ENCODE measurements at regions not wholly inside any gene's neighbourhood (a gene's known extent, or its start where the extent isn't known, plus 50 kb on each side); places are given as distances from the start of the nearest gene placed in this dataset.
"Not testable (repeated sequence)": the region's sequence is repeated elsewhere in the genome, so short reads cannot be mapped to it uniquely, and the experiment has no call there.

- DNase-seq = no peak
- intact Hi-C loops (cut with DNase I) = no loop called here
These were observed 114.5 kb upstream of the FAM9C start for GRCh38 chrX:13158911-13159310.

- intact Hi-C loops (cut with DNase I) = not testable (repeated sequence)
These were observed 111.1 kb upstream of the FAM9C start for GRCh38 chrX:13155550-13155949.

DNA sequence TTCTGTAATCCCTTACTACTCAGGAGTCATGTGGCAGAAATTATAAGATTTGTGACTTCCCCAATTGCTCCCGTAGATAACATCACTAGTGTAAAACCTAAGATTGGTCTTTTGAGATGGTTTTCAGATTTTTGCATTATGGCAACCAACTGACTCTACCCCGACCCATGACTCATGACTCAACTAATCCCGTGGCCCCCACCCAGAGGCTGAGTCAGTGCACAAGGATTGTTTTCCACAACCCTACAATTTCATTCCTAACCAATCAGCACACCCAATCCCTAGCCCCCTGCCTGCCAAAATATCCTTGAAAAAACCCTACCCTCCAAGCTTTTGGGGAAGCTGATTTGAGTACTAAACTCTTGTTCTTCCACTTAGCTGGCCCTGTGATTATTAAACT, 109.4 kb upstream of the FAM9C start:
- DNase-seq = no peak
- intact Hi-C loops (cut with DNase I) = no loop called here

More at GRCh38 chrX:13155550-13155949, 111.1 kb upstream of the FAM9C start:
- DNase-seq = not testable (repeated sequence)

- no peak for DNase-seq
- intact Hi-C loops (cut with DNase I) = no loop called here
These were observed 108.2 kb upstream of the FAM9C start for GRCh38 chrX:13152518-13153185.

DNA sequence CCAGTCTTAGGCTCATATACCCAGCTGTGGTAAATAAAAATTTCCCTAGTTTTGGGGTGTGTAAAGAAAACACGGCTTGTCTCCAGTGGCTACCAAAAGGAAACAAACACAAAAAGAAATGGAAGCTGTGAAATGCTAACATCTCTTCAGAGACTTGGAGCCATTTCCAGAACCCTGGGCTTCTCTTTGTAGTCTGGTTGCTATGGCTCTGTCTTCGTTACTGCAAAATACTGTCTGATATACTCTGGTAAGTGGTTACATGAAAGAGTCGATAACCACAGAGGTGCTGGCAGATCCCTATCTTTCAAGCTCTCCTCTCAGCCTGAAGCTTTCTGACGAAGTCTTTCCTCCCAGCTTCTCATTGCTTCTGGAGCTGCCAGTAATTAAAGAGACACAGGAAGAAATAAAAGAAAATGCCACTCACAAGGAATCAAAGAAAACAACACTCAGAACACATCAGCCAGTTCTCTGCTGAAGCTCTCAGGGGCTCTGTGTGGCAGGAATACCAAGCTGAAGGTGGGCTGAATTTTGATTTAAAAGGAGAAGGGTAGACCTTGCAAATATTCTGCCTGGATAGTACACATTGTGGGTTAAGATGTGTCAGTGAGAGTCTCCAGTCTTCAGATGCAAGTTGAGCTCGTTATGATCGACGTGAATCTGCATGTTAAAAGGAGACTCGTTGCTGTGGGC, 107.6 kb upstream of the FAM9C start:
- intact Hi-C loops (cut with DNase I) = no loop called here
- DNase-seq = no peak

GRCh38 chrX:13149702-13150350, 105.4 kb upstream of the FAM9C start:
- intact Hi-C loops (cut with DNase I) = no loop called here
- DNase-seq = no peak

DNA sequence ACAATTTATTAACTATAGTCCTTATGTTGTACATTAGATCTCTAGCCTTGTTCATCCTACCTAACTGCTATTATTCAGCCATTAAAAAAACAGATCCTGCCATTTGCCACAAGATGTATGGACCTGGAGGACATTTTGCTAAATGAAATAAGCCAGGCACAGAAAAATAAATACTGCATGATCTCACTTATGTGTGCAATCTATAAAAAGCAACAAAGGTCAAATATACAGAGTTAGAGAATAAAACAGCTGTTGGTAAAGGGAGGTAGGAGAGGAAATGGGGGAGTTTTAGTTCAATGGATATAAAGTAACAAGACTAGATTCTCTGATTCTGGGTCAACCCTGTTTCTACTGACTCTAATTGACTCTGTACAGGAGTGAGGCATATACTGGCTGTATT, 103.3 kb upstream of the FAM9C start:
- DNase-seq = no peak
- intact Hi-C loops (cut with DNase I) = no loop called here

DNA sequence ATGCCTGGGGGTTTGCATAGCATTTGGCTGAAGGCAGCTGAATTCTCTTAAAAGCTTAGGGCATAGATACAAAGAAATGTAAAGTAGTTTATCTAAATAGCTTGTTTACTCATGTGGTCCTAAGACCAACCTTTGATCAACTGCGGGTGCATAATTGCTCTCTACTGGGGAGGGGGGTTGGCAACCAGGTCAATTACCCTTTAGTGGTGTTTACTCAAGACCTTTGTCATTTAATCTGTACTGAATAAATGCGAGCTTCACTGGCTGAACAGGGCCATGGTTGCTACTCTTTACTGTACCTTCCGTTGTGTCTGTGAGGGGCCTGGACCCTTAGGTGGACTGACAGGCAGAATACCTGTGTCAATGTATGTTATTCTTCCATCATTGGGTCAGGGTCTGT, 102.7 kb upstream of the FAM9C start:
- DNase-seq = no peak
- intact Hi-C loops (cut with DNase I) = no loop called here

GRCh38 chrX:13144927-13145655, 100.7 kb upstream of the FAM9C start:
- intact Hi-C loops (cut with DNase I) = no loop called here
- DNase-seq = no peak

GRCh38 chrX:13142891-13143290, 98.5 kb upstream of the FAM9C start:
- intact Hi-C loops (cut with DNase I) = no loop called here
- no peak for DNase-seq

- intact Hi-C loops (cut with DNase I) = no loop called here
- no peak for DNase-seq
These were observed 95.6 kb upstream of the FAM9C start for GRCh38 chrX:13140007-13140406.

DNA sequence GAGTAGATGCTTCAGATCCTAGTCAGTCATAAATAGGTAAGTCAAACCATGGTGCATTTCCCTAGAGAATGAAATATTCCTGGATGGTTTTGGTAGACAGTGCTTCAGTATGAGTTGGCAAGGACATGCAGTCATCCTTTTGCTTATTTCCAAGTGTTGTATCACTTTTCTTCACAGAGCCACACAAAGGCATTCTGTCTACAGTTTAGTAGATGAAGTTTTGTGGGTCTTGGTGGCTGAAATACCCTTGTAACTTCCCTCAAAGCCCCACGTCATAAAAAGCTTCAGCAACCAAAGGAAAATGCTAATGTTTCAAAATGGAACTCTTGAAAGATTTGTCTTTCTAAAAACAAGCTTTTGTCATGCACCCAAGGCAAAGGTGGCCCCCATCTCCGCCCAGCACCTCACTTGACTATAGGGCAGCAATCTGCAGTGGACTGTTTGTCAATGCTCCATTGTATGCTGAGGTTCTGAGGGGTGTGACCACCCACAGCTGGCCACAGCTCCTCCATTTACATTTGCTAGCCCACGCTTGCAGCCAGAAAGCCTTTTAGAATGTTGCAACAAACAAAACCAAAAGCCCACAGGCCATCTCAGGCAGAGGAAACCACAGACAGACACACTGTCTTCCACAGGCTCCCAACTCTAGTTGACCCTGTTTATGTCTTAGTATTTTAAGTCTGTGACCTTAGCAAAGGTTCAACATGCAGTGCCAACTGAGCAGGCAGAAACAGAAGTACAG, 87.1 kb upstream of the FAM9C start:
- intact Hi-C loops (cut with DNase I) = no loop called here

DNA sequence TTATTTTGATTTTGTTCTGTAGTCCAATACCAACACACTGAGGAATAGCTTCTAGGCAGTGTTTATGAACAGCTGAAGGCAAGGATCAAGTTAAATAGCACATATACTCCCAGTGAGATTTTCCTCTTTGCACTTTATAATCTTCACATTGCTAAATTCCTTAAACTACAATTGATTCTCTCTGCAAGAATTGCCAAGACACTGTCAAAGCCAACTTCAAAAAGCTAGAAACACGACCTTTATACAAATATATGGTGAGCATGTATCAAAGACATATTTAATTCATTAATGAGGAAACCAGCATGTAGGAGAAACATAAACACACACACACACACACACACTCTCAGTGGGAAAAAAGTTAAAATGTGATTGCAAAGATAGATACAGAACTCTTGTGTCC, 86.4 kb upstream of the FAM9C start:
- intact Hi-C loops (cut with DNase I) = no loop called here
- DNase-seq = no peak

More for the DNA sequence above, 87.1 kb upstream of the FAM9C start:
- DNase-seq = peak in 19 of 42 donors; percentile 4 to 54 (median 24)

- intact Hi-C loops (cut with DNase I) = no loop called here
- no peak for DNase-seq
These were observed 83.7 kb upstream of the FAM9C start for GRCh38 chrX:13128104-13128503.

- intact Hi-C loops (cut with DNase I) = no loop called here
- no peak for DNase-seq
These were observed 82.4 kb upstream of the FAM9C start for GRCh38 chrX:13126775-13127174.

GRCh38 chrX:13125188-13125587, 80.8 kb upstream of the FAM9C start:
- intact Hi-C loops (cut with DNase I) = no loop called here

DNA sequence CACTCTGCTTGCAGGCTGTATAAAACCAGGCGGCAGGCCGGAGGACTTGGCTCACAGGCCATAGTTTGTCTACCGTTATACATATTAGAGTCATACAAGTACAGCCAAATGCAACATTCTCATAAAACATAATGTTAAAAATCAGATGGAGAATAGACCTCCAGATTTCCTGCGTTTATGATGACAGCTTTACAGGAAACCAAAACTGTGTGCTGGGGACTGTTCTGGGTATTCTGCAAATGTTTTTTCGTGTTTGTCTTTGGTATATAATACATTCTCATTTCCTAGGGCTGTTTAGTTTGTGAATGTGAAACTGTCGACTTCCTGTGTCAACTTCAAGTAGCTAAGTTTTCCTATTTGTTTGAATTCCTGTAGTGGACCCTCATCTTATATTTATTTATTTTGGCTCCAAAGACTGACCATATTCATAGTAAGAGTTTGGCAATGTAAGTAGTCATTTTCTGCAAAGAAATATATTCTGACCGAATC, 79.5 kb upstream of the FAM9C start:
- intact Hi-C loops (cut with DNase I) = no loop called here

More at GRCh38 chrX:13125188-13125587, 80.8 kb upstream of the FAM9C start:
- DNase-seq = no peak

GRCh38 chrX:13123247-13123856, 78.9 kb upstream of the FAM9C start:
- DNase-seq = no peak
- intact Hi-C loops (cut with DNase I) = no loop called here

More for the DNA sequence above, 79.5 kb upstream of the FAM9C start:
- no peak for DNase-seq

Data from head of caudate nucleus (tissue), 42 donors.